Hippocampal formation (tissue), 2 donors: ENCODE measurements at regions not wholly inside any gene's neighbourhood (a gene's known extent, or its start where the extent isn't known, plus 50 kb on each side); places are given as distances from the start of the nearest gene placed in this dataset.
"Not testable (repeated sequence)": the region's sequence is repeated elsewhere in the genome, so short reads cannot be mapped to it uniquely, and the experiment has no call there.

Experiments used
- DNase-seq, 2 donors: peaks; one replicate each; lab custom pipeline; 2025; lab: John Stamatoyannopoulos, UW

DNA sequence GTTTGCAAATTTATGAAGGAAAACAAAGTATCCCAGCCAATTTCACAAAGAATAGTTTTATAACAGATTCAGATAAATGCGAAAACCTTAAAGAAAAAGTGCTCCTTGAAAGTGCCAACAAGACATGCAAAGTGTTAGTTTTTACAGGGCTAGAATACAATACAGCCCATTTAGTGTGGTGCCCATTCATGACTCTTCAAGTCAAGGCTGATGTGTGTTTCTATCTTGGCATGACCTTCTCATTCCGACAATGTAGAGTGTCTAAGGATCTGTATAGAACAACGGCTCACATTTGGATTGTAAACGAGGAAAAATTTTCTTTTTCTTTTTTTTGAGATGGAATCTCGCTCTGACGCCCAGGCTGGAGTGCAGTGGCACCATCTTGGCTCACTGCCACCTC lies 205.2 kb upstream of the SEMA6A start:
- no peak for DNase-seq

DNA sequence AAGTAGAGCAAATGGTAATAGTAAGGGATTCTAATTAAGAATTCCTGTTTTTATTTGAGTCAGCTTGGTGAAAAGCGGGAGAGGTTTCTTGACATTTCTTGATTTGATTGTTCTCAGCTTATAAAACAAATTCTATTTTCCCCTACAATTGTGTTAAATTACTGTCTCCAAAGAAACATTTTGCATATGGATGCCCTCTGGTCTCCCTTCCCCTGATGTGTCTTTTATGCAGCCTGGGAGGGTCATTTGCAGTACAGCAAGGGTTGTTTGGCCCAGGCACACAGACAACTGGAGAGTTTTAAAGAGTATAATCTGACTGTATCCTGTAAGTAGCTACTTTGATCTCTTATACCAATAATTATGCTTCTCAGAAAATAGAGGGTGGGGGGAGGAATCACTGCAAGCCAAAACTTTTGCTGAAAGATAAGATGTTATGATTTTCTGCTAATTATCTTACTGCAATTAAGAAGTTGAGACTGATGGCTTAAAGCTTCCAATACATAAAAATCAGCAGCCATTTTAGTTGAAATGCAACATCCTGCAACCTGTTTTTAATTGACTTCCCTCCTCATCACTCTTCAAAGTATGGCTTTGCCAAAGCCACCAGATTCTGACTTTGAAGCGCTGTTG lies 204.1 kb upstream of the SEMA6A start:
- no peak for DNase-seq

DNA sequence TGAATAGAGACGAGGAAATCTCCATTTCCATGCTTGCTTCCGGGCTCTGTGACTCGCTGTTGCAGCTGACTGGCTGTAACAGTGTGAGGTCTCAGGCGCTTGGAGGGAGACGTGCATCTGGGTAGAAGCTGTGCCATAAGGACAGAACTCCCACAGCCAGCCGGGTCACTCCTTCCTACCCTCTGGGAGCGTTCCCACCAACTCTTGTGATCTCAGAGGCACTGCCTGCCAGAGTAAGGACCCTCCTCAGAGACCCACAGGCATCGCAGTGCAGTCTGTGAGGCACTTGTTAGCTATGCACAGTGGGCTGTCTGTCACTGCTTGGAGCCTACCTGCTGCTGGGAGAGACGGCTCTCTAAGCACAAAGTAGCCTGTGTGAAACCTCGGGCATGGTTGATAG lies 203.4 kb upstream of the SEMA6A start:
- peak in 1 of 2 donors; percentile 35 for DNase-seq

DNA sequence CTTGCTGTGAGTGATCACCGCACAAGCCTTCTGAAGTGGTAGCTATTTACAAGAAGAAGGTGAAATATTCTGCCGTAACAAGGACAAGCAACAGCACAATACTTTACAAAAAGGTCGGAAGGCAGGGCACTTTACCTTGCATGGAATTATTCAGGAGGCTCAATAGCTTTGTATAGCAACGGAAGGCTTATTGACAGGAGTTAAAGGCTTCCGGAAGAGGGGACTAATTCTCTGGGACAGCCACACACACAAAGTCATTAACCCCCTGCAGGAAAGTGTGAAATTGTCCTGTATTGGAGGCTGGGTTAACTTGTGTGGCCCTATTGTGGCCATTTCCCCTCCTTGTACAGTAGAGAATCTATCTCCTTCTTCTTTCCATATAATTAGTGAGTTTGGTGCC lies 199.3 kb upstream of the SEMA6A start:
- no peak for DNase-seq

DNA sequence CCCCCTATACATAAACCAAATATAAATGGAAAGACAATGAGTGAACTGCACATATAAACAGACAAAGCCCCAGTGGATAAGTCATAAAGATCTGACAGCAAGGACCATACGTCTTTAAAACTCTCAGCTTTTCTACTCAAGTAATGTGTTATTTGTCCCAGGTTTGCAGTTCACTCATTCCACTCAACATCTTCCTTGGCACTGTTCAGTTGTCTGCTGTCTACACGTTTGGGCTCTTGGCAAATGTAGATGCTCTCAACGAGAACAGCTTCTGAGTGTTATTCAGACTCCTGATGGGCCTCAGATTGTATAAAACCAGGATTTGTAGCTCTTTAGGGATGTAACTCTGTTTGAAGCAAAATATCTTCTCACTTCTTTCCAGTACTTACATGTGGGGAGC lies 198.2 kb upstream of the SEMA6A start:
- no peak for DNase-seq

DNA sequence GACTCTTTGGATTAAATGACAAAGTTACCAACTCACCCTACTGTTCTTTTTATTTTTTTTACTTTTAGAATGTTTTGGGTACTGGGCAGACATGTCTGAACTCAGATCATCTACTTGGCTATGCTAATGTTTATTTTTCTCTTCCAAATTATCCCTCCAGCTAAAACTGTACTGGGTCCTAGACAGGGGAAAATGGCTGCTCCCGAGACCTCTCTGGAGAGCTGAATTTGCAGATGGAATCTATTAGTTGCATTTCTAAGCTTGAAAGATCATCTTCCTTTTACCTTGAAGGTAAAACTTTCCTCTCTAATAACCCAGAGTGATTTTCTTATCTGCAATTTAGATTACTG lies 197.5 kb upstream of the SEMA6A start:
- no peak for DNase-seq

DNA sequence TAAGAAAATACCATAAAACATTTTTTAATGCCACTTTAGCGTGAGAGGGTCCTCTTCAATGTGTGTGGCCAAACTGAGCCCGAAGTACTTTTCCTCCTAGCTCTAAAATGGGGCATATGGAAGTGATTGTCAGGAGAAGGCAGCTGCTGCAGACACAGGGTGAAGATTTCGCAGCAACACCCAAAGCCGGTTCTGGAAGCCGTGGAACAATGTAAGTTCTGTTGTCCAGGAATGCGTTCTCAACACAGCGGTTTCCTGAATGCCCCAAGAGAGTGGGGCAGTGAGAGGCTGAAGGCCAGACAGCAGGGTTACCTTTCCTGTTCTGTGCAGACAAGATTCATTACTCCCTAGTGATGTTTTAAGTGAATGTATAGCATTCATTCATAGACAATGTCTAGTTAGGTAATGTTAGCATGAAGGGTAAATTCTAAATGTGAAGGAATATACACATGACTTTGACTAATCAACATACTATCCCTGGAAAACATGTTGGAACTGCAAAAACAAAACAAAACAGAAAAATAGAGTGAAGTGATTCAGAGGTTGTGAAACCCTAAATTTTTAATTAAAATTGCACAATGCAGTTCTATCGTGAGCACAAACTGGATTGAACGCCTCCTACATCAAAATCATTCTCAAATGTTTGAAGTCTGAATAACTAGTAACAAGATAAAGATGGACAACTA lies 197.0 kb upstream of the SEMA6A start:
- DNase-seq: no peak

DNA sequence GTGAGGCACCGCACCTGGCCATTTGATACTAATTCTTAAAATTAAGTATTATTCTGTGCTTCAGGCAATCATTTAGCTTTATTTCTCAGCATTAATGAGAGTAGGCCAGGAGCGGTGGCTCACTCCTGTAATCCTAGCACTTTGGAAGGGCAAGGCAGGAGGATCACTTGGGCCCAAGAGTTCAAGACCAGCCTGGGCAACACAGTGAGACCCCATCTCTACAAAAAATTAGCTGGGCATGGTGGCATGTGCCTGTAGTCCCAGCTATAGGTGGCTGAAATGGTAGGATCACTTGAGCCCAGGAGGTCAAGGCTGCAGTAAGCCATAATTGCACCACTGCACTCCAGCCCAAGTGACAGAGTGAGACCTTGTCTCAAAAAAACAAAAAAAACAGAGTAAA lies 195.3 kb upstream of the SEMA6A start:
- DNase-seq: not testable (repeated sequence)

DNA sequence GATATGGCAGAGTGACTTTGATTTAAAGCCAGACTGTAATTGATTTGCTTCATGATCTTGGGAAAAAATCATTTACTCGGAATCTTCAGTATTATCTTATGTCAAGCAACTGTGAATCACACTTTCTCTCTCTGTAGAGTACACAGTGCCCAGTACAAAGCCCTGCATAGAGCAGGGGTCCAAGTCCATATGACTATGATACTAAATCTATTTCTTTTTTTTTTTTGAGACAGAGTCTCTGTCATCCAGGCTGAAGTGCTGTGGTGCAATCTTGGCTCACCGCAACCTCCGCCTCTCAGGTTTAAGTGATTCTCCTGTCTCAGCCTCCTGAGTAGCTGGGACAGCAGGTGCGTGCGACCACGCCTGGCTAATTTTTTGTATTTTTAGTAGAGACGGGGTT lies 194.8 kb upstream of the SEMA6A start:
- no peak for DNase-seq

DNA sequence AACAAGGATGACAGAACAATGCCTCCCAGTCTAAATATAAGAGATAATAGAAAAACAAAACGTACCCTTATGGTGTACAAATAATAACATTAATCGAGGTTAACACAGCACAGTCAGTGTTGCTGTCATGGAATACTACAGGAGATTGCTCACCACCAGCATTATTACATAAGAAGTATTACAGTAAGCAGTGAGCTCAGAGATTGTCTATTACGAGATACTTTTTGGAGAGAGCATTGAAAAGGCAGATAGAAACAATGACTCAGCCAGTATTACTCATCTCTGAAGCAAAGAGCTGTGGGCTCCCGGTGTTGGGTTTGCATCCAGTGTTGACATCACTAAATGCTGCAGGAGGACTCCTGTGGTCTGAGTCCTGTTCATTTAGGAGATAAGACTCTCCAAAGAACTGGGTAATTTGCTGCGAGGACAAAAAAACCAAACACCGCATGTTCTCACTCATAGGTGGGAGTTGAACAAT lies 191.9 kb upstream of the SEMA6A start:
- no peak for DNase-seq

DNA sequence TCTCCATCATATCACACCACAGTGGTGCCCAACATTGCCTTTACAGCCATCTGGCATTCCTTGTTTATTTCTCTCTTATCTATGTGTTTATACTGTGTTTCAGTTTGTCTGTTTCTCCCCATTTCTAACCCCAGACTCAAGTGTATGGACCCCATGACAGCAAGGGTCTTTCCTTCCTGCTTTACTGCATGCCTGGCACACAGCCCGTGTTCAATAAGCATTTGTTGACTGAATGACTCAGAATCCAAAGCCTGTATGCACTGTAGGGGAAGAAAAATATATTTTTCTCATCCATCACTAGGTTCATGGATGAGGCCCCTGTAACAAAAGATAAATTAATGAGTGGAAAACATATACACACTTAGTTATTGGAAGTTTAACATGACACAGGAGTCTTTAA lies 190.8 kb upstream of the SEMA6A start:
- no peak for DNase-seq

DNA sequence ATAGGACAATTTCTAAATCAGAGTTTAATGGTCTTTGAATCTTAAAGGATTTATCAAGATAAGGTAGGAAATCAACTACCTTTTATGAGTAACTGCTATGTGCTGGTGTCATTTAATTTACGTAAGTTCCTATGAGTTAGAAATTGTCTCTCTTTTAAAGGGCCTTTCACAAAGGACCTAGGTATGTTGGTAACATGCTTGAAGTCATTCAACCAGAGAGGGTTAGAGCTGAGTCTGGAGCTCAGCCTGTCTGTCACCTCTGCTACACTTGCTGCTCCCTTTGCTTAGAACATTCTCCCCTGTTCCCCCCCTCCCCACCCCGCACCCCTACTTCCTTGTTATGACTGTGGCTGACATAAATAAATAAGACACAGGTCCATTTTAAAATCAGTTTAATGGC lies 190.3 kb upstream of the SEMA6A start:
- no peak for DNase-seq

DNA sequence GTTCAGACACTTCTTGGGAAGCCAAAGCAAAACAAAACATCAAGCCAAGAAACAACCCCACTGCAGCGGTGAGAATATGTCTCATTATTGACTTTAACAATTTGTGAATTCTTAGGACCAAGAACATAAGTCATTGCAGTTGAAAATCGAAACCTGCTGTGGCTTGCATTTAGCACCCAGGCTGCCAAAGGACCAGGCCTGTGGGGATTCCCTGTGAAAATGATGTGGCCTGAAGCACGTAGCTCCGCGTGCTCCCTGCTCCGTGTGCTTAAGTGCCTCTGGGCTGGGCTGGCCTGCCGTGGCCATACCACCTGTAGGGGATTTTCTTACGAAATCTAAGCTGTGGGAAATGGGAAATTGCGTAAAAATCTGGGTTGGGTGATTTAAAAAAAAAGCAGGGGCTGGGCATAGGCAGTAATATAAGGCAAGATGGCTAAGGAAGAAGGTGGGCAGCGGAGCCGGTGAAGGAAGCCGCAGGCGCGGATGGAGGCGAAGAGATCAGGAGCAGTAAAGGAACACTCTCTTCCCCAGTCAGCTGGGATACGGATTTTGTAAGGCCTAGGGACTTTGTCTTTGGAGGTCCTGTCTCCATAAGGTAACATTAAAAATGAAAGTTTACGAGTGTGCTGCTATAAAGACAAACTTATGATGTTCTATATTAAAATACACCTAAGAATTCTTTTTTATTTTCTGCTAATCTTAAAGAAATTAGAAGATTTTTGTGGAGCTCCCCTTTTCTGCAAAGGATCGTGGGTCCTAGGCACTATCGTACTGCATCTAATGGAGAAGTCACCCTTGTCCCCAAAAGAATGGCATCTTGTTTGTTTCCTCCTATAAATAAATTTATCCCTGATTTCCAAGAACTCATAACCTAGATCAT lies 189.6 kb upstream of the SEMA6A start:
- DNase-seq: no peak

DNA sequence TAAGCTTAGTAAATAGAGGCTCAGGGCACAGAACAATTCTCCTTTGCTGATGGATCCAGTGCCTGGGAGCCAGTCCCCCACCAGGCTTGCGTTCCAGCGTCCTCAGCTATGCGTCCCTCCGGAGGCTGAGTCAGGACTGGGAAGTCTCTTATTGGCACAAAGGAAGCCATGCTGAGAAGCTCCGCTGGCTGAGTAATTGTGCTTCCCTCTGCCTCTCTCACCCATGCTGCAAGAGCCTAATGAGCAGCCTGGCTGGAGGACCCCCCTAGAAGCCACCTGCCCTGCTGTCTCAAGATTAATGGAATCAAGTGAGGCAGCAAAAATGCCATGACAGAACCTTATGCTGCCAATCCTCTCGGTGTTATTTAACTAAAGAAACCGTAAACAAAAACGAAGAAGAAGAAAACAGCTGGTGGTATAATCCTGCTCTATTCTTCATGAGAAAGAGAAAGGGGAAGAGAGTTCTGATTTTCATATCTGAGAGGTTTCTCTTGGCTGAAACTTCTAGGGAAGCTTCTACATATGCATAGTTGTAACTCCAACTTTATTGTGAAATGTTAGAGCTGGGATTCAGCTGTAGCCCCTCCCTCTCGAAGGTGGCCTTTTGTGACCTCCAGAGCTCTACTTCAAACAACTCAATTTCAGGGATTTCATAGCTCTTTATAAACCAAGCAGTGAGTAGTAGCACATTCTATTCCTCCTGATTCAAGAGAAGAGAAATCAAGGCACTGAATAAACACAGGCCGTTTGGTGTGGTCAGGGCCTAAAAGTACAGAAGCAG lies 185.4 kb upstream of the SEMA6A start:
- DNase-seq: no peak

DNA sequence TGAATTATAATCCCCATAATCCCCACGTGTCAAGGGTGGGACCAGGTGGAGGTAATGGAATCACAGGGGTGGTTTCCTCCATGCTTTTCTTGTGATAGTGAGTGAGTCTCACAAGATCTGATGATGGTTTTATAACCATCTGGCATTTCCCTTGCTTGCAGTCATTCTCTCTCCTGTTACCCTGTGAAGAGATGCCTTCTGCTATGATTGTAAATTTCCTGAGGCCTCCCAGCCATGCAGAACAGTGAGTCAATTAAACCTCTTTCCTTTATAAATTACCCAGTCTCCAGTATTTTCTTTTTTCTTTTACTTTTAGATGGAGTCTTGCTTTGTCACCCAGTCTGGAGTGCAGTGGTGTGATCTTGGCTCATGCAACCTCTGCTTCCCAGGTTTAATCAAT lies 182.7 kb upstream of the SEMA6A start:
- no peak for DNase-seq

DNA sequence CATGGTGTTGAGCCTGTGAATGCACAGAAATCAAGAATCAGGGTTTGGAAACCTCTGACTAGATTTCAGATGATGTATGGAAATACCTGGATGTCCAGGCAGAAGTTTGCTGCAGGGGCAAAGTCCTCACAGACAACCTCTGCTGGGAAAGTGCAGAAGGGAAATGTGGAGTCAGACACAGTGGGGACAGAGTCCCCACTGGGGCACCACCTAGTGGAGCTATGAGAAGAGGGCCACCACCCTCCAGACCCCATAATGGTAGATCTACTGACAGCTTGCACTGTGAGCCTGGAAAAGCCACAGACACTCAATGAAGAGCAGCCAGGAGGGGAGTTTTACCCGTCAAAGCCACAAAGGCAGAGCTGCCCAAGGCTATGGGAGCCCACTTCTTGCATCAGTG lies 181.9 kb upstream of the SEMA6A start:
- no peak for DNase-seq

DNA sequence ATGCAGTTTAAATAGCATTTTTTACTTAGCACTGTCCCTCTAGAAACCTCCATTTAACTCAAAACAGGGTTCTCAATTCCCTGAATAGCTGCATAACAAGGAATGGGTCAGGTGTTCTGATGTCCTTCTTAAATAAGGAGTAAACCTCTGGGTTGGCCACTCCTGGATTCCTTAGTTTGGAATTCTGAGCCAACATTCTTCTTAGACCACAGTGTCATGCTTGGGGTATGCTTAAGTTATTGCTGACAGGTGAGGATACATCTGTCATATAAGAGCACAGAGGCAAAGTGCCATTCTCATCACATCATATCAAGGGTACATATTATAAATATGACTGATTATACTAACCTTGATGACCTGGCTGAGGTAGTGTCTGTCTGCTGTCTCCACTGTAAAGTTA lies 179.9 kb upstream of the SEMA6A start:
- no peak for DNase-seq

DNA sequence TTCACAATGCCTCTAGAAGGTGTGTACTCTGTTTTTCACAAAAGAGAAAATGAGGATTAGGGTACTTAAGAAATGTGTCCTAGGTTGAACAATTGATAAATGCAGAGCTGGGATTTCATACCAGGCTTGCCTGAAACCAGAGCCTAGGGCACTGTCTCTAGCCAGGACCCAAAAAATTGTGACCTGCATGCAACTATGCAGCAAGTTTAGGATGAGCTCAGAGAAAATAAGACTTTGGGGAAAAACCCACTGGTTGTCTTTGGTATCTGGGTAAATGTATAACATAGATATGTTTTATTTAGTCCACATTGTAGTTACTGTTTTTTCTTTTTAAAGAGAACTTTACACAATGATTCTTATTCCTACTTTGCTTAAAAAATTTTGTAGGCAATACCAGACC lies 177.1 kb upstream of the SEMA6A start:
- DNase-seq: no peak

DNA sequence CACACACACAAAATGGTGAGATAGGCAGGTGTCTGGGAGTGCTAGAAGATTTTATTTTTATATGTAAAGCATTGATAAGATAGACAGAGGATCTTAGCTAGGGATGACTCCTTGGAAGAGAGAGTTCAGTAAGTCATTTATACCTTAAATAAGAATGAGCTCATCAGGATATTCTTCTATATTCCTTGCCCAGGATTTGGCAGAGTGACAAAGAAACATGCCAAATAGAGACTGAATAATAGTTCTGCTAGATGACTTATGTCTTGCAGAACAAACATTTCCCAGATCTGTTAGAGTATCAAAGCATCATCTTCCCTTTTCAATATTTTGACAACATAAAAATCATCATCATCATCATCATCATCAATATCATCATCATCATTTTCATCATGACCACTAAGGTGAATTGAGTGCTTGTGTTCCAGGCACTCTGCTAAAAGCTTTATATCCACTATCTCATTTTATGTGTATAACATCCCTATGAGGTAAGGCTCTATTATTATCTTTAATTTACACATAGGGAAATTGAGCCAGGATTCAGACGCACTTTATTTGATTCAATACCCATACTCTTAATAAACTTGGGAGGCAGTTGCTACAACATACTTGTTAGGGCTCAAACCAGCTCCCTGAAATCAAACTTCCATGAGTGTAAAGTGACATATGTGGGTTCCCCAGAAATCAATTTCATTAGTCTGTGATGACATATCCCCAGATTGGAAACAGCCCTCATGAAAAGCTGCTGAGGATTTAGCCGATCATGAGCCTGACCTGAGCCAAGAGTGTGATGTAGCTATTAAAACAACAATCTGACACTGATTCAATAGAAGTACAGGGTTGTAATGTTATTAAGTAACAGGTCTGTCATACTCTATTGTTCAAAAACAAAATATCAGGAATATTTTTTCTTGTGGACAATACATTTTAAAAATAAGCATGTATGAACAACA lies 176.3 kb upstream of the SEMA6A start:
- DNase-seq: no peak

DNA sequence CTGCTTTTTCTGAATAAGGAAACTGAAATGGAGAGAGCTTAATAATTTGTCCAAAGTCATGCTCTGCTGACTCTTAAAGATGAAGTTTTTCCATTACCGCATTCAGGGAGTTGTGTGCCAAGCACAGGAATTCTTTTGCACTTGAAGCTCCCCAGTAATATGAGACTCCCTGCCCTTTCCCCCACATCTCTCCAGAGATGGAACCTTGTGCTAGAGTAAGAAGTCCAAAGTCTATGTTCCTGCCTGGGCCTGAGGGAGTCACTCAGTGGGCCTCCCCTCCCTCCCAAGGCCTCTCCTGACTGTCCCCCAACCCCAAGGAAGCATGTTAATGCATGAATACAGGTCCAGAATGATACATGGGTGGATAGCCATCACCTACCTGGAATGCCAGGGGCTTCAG lies 173.3 kb upstream of the SEMA6A start:
- no peak for DNase-seq

DNA sequence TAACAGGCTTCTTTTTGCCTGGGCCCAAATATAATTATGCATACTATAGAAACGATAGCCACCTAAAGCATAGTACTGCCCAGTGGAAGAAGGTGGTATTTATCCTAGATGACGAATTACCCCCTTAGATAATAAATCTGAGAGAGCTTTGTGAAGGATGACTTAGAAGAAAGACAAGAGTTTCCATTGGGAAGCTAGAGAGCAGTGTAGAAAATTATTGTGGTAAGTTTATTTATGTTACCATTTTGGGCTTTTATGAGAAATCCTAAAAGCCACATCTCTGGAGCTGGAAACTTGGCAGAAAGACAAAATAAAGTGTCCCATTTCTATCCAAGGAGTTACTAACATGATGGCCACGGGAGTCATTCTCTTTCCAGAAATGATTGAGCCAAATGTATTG lies 172.0 kb upstream of the SEMA6A start:
- no peak for DNase-seq
